ENCODE measurements at regions not wholly inside any gene's neighbourhood (a gene's known extent, or its start where the extent isn't known, plus 50 kb on each side); places are given as distances from the start of the nearest gene placed in this dataset.

DNA sequence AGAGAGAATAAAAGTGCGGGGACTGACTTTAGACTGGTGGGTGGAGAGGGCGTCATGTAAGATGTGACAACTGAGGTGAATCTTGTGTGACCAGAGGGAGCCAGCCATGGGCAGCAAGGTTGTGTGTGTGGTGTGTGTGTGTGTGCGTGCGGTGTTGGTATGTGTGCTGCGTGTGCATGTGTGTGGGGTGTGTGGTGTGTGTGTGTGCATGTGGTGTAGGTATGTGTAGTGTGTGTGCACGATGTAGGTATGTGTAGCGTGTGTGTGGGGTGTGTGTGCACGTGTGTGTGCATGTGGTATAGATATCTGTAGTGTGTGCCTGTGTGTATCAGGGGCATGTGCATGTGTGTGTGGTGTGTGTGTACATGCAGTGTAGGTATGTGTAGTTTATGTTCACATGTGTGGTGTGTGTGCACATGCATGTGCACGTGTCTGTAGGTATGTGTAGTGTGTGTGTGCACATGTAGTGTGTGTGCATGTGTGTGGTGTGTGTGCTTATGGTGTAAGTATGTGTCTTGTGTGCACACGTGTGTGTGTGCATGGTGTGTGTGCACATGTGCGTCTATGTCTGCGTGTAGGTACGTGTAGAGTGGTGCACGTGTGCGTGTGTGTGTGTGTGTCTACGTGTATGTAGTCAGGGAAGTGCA lies 312.3 kb upstream of the MKI67 start:
- H3K27me3 Mint-ChIP-seq (ENCODE audit: low read depth) = peaks cover 17% of the 10 kb centered on the region
- H3K27ac Mint-ChIP-seq (ENCODE audit: unreplicated experiment) = no peak overlapping the region
- DNase-seq (ENCODE audit: low read depth, low spot score) = no peak
- no peak overlapping the region for H3K4me3 Mint-ChIP-seq
- no peak for TF ChIP-seq CTCF (conservative IDR thresholded peaks at IDR 0.05)
- H3K36me3 Mint-ChIP-seq (ENCODE audit: low read depth) = no peaks in the 10 kb centered on the region
- no peaks in the 10 kb centered on the region for H3K9me3 Mint-ChIP-seq
- H3K4me1 Mint-ChIP-seq = no peaks in the 10 kb centered on the region

GRCh38 chr10:128440513-128441160 lies 314.4 kb upstream of the MKI67 start:
- no peak for TF ChIP-seq CTCF (conservative IDR thresholded peaks at IDR 0.05)
- H3K9me3 Mint-ChIP-seq = no peaks in the 10 kb centered on the region
- no peak overlapping the region for H3K27ac Mint-ChIP-seq (ENCODE audit: unreplicated experiment)
- H3K27me3 Mint-ChIP-seq (ENCODE audit: low read depth) = peaks cover 5% of the 10 kb centered on the region
- no peaks in the 10 kb centered on the region for H3K4me1 Mint-ChIP-seq
- no peak overlapping the region for H3K4me3 Mint-ChIP-seq
- DNase-seq (ENCODE audit: low read depth, low spot score) = no peak
- H3K36me3 Mint-ChIP-seq (ENCODE audit: low read depth) = no peaks in the 10 kb centered on the region

GRCh38 chr10:128443925-128444518 lies 317.8 kb upstream of the MKI67 start:
- H3K27me3 Mint-ChIP-seq (ENCODE audit: low read depth) = no peaks in the 10 kb centered on the region
- no peaks in the 10 kb centered on the region for H3K36me3 Mint-ChIP-seq (ENCODE audit: low read depth)
- no peaks in the 10 kb centered on the region for H3K4me1 Mint-ChIP-seq
- TF ChIP-seq CTCF (conservative IDR thresholded peaks at IDR 0.05) = no peak
- DNase-seq (ENCODE audit: low read depth, low spot score) = no peak
- H3K27ac Mint-ChIP-seq (ENCODE audit: unreplicated experiment) = no peak overlapping the region
- no peak overlapping the region for H3K4me3 Mint-ChIP-seq
- H3K9me3 Mint-ChIP-seq = peaks cover 4% of the 10 kb centered on the region

DNA sequence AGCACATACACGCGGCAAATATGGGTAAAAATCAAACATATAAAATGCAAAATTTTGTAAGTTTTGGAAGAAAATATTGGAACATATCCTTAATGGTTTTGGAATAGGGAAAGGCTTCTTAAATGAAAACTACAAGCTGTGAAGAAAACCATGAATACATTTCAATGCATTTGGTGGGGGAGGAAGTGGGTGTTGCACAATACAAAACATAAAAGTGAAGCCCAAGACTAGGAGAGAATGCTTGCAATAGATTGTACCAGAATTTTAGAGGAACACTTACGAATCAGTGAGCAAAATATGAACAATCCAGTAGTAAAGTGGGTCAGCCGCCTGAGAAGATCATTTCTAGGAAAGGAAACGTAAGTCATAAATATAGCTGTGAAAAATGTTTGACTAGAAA lies 322.6 kb upstream of the MKI67 start:
- Mint-ChIP-seq H3K4me1 (no peaks in the 10 kb centered on the region), H3K36me3 (ENCODE audit: low read depth) (no peaks in the 10 kb centered on the region), H3K27me3 (ENCODE audit: low read depth) (peaks cover 4% of the 10 kb centered on the region)

DNA sequence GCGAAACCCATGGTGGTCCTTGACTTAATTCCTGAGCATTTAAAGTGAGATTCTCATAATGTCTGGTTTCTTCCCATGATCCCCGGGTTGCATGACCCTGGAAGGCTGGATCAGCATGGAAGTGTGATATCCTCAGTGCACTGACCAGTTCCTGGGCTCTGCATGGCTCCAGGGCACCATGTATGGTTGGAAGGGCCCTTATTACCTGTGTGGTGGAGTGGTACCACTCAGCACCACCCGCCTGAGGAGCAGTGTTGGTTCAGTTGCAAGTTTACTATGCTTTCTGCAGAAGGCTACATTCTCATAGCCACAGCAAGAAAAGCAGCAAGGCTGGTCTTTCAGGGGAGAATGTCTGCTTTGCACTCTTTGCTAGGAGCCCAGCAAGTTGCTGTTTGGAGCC lies 325.7 kb upstream of the MKI67 start:
- no peak overlapping the region for H3K4me3 Mint-ChIP-seq
- TF ChIP-seq CTCF (conservative IDR thresholded peaks at IDR 0.05) = no peak
- no peak overlapping the region for H3K27ac Mint-ChIP-seq (ENCODE audit: unreplicated experiment)
- no peaks in the 10 kb centered on the region for H3K36me3 Mint-ChIP-seq (ENCODE audit: low read depth)
- DNase-seq (ENCODE audit: low read depth, low spot score) = no peak
- peaks cover 4% of the 10 kb centered on the region for H3K9me3 Mint-ChIP-seq
- H3K27me3 Mint-ChIP-seq (ENCODE audit: low read depth) = peaks cover 4% of the 10 kb centered on the region
- H3K4me1 Mint-ChIP-seq = no peaks in the 10 kb centered on the region

More for the DNA sequence above, 322.6 kb upstream of the MKI67 start:
- TF ChIP-seq CTCF (conservative IDR thresholded peaks at IDR 0.05) = no peak
- DNase-seq (ENCODE audit: low read depth, low spot score) = no peak
- no peak overlapping the region for H3K27ac Mint-ChIP-seq (ENCODE audit: unreplicated experiment)
- H3K9me3 Mint-ChIP-seq = peaks cover 4% of the 10 kb centered on the region
- no peak overlapping the region for H3K4me3 Mint-ChIP-seq

All from neural crest cell (in vitro differentiated cells).